ENCODE measurements at regions not wholly inside any gene's neighbourhood (a gene's known extent, or its start where the extent isn't known, plus 50 kb on each side); places are given as distances from the start of the nearest gene placed in this dataset.

DNA sequence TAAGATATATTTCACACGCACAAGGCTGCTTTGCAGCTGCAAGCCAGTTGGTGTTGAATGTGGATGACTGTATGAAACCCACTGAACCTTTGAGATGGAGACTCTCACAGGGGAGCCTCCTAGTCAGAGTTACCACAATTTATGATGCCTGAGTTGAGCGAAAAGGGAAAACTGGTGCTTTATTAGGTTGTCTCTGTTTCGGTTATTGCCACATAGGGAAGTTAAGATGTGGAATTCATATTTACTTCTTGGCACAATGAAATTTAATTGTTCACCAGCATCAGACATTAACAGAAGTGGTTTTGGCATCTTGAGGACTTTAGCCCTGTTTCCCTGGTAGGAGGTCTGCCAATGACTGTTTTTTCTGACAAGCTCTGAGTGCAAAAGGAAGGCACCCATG is 358.2 kb downstream of the SQOR start:
- ATAC-seq (ENCODE audit: low read depth) (no peak), DNase-seq (no peak)
- Histone ChIP-seq H4K20me1 (ENCODE audit: insufficient read depth, low read length) (no peaks in the 10 kb centered on the region), H3K36me3 (ENCODE audit: control insufficient read depth, insufficient read depth, low read length) (no peaks in the 10 kb centered on the region), H3K4ac (ENCODE audit: low read depth, low read length) (no peak overlapping the region), H3K4me2 (ENCODE audit: low read depth, low read length) (no peak overlapping the region), H3K9ac (ENCODE audit: low read depth, low read length) (no peak overlapping the region), H4K8ac (ENCODE audit: low read depth in 2 of 2, low read length in 2 of 2) (no peak overlapping the region), H3K79me1 (ENCODE audit: low read depth in 1 of 2, low read length in 2 of 2) (no peaks in the 10 kb centered on the region), H3K27ac (ENCODE audit: insufficient read depth, low read length) (no peak overlapping the region), H3K4me3 (ENCODE audit: insufficient read depth, low read depth, low read length) (no peak overlapping the region), H2AK5ac (ENCODE audit: low read depth, low read length) (no peak overlapping the region), H2AFZ (replicated peaks; ENCODE audit: low read length, poor library complexity) (no peak overlapping the region), H3K14ac (replicated peaks; ENCODE audit: low read depth, low read length) (no peak overlapping the region), H2BK15ac (ENCODE audit: low read depth, low read length) (no peak overlapping the region), H4K91ac (ENCODE audit: insufficient read depth, low read depth, low read length) (no peak overlapping the region), H3K9me3 (ENCODE audit: control insufficient read depth, insufficient read depth, low read length) (peaks cover 3% of the 10 kb centered on the region), H3K9me1 (ENCODE audit: insufficient read depth, low read length) (no peaks in the 10 kb centered on the region), H3K4me1 (ENCODE audit: control insufficient read depth, insufficient read depth, low read length) (no peaks in the 10 kb centered on the region), H2AK9ac (replicated peaks; ENCODE audit: low read depth, low read length, poor library complexity) (no peak overlapping the region), H3K56ac (ENCODE audit: extremely low read depth, insufficient read depth, low read length) (no peak overlapping the region), H3K27me3 (ENCODE audit: control insufficient read depth, insufficient read depth, low read length) (no peaks in the 10 kb centered on the region), H3K18ac (ENCODE audit: low read depth, low read length) (no peak overlapping the region), H2BK120ac (ENCODE audit: low read depth, low read length) (no peak overlapping the region), H3K23ac (ENCODE audit: low read depth, low read length) (no peak overlapping the region), H2BK5ac (ENCODE audit: low read depth, low read length, poor library complexity, severe bottlenecking) (no peak overlapping the region), H2BK20ac (ENCODE audit: low read depth, low read length) (no peak overlapping the region), H4K5ac (ENCODE audit: low read depth, low read length) (no peak overlapping the region)
- in situ Hi-C loops (cut with MboI; ENCODE audit: low sequenced_read_pairs): no loop called here
- POLR2A ChIA-PET (ENCODE audit: unreplicated experiment): no interaction called here
- intact Hi-C loops (cut with micrococcal nuclease): no loop called here
- BruUV-seq (replicated peaks): no TSS peak
- dilution Hi-C loops (cut with HindIII; ENCODE audit: low sequenced_read_pairs, unreplicated experiment): no loop called here
- no CpG with 5 or more reads among the region's 3 CpGs for WGBS, 2 experiments (ENCODE audit: extremely low coverage in 2 of 2, insufficient read length in 1 of 2)
- CTCF ChIA-PET: no interaction called here
- no peak for TF ChIP-seq MXI1 (IDR thresholded peaks at IDR 0.05; ENCODE audit: borderline replicate concordance, low read depth, low read length)
- no peak for TF ChIP-seq SMC3 (IDR thresholded peaks at IDR 0.05; ENCODE audit: low read depth, low read length)
- TF ChIP-seq ELK1 (IDR thresholded peaks at IDR 0.05; ENCODE audit: borderline replicate concordance, low read depth, low read length): no peak
- no peak for TF ChIP-seq CEBPB (IDR thresholded peaks at IDR 0.05; ENCODE audit: low read depth, low read length)
- TF ChIP-seq MAZ (IDR thresholded peaks at IDR 0.05; ENCODE audit: borderline replicate concordance, low read depth, low read length): no peak
- no peak for TF ChIP-seq CHD1 (IDR thresholded peaks at IDR 0.05; ENCODE audit: low read depth, low read length)

Data from IMR-90 (cell line).